Peyer's patch (tissue), 4 donors: ENCODE measurements at regions not wholly inside any gene's neighbourhood (a gene's known extent, or its start where the extent isn't known, plus 50 kb on each side); places are given as distances from the start of the nearest gene placed in this dataset.

Source experiments
- POLR2A ChIP-seq, 2 donors: fragments of 450-650 bp; IDR thresholded peaks; one replicate each; pipeline ENCODE4 v1.5.1; 2017; ENCODE audit warnings: antibody characterized with exemption in 2 of 2, mild to moderate bottlenecking in 2 of 2, moderate library complexity in 2 of 2
- TF ChIP-seq, protein P1 (sequence below), 6 experiments: fragments of 450-650 bp in 4 of 6; fragments of 200-600 bp in 2 of 6; sonication (generic) in 1 of 6; IDR thresholded peaks; one replicate each; pipeline ENCODE4 v1.5.1; 2017 to 2019; ENCODE audit warnings: antibody characterized with exemption in 6 of 6, mild to moderate bottlenecking in 3 of 6, moderate library complexity in 1 of 6

DNA sequence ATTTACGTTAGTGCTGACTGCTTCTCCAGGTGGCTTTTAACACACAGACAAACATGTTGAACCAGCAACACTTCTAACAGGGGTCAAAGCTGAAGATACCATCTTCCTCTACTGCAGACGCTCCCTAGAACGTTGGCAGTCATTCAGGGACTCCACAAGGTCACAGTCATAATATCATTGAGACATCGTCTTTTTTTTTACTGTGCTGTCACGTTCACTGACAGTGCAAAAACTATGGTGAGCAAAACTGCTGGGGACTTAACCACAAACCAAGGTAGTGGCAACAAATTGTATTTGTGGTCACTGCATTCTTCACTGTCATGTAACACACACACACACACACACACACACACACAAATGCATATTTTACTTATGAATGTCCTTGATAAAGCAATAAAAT lies 244.9 kb downstream of the CASP12 start:
- TF ChIP-seq, protein P1, sequence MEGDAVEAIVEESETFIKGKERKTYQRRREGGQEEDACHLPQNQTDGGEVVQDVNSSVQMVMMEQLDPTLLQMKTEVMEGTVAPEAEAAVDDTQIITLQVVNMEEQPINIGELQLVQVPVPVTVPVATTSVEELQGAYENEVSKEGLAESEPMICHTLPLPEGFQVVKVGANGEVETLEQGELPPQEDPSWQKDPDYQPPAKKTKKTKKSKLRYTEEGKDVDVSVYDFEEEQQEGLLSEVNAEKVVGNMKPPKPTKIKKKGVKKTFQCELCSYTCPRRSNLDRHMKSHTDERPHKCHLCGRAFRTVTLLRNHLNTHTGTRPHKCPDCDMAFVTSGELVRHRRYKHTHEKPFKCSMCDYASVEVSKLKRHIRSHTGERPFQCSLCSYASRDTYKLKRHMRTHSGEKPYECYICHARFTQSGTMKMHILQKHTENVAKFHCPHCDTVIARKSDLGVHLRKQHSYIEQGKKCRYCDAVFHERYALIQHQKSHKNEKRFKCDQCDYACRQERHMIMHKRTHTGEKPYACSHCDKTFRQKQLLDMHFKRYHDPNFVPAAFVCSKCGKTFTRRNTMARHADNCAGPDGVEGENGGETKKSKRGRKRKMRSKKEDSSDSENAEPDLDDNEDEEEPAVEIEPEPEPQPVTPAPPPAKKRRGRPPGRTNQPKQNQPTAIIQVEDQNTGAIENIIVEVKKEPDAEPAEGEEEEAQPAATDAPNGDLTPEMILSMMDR (IDR thresholded peaks at IDR 0.05) = no peak
- TF ChIP-seq POLR2A (IDR thresholded peaks at IDR 0.05) = no peak
